Muscle of back (tissue), 3 donors: ENCODE measurements at regions not wholly inside any gene's neighbourhood (a gene's known extent, or its start where the extent isn't known, plus 50 kb on each side); places are given as distances from the start of the nearest gene placed in this dataset.

Experiments used
- DNase-seq, 3 donors: peaks; one replicate each; pipeline versions ENCODE4 v3.0.0 to v3.0.0-alpha.2; 2013

- no peak for DNase-seq
These were observed 228.7 kb upstream of the SKOR2 start for GRCh38 chr18:47480166-47480565.

GRCh38 chr18:47471784-47472183 is 220.3 kb upstream of the SKOR2 start:
- no peak for DNase-seq

- DNase-seq = no peak
These were observed 219.5 kb upstream of the SKOR2 start for GRCh38 chr18:47470941-47471340.

GRCh38 chr18:47469576-47469975 is 218.1 kb upstream of the SKOR2 start:
- no peak for DNase-seq

- no peak for DNase-seq
These were observed 210.5 kb upstream of the SKOR2 start for GRCh38 chr18:47461977-47462376.

- DNase-seq = no peak
These were observed 210.0 kb upstream of the SKOR2 start for GRCh38 chr18:47461406-47461948.

GRCh38 chr18:47458483-47458882 is 207.0 kb upstream of the SKOR2 start:
- DNase-seq = no peak

- no peak for DNase-seq
These were observed 206.2 kb upstream of the SKOR2 start for GRCh38 chr18:47457614-47458013.

GRCh38 chr18:47453038-47453437 is 201.6 kb upstream of the SKOR2 start:
- DNase-seq = no peak

GRCh38 chr18:47448956-47449355 is 197.5 kb upstream of the SKOR2 start:
- no peak for DNase-seq

GRCh38 chr18:47441914-47442313 is 190.5 kb upstream of the SKOR2 start:
- no peak for DNase-seq

- DNase-seq = no peak
These were observed 186.5 kb upstream of the SKOR2 start for GRCh38 chr18:47438001-47438400.

- DNase-seq = no peak
These were observed 185.4 kb upstream of the SKOR2 start for GRCh38 chr18:47436871-47437270.

GRCh38 chr18:47434214-47434746 is 182.8 kb upstream of the SKOR2 start:
- no peak for DNase-seq

- DNase-seq = peak in 1 of 3 donors; percentile 18
These were observed 176.6 kb upstream of the SKOR2 start for GRCh38 chr18:47427923-47428637.

GRCh38 chr18:47427072-47427471 is 175.6 kb upstream of the SKOR2 start:
- no peak for DNase-seq

GRCh38 chr18:47425365-47425764 is 173.9 kb upstream of the SKOR2 start:
- DNase-seq = no peak

GRCh38 chr18:47422524-47422923 is 171.1 kb upstream of the SKOR2 start:
- peak in 2 of 3 donors; percentile 24 to 28 for DNase-seq

- no peak for DNase-seq
These were observed 168.7 kb upstream of the SKOR2 start for GRCh38 chr18:47420130-47420529.

GRCh38 chr18:47418746-47419145 is 167.3 kb upstream of the SKOR2 start:
- DNase-seq = peak; percentile 13 to 37 (median 33)

GRCh38 chr18:47417807-47418206 is 166.3 kb upstream of the SKOR2 start:
- peak in 1 of 3 donors; percentile 44 for DNase-seq

GRCh38 chr18:47415881-47416280 is 164.4 kb upstream of the SKOR2 start:
- no peak for DNase-seq

- DNase-seq = no peak
These were observed 161.9 kb upstream of the SKOR2 start for GRCh38 chr18:47413327-47413726.

GRCh38 chr18:47412924-47413323 is 161.5 kb upstream of the SKOR2 start:
- no peak for DNase-seq
